Adrenal gland (tissue), 5 donors: ENCODE measurements at regions not wholly inside any gene's neighbourhood (a gene's known extent, or its start where the extent isn't known, plus 50 kb on each side); places are given as distances from the start of the nearest gene placed in this dataset.

ENCODE experiments used
- POLR2A ChIP-seq, 2 donors: fragments of 450-650 bp; IDR thresholded peaks; one replicate each; pipeline ENCODE4 v1.6.1; 2017; ENCODE audit warnings: antibody characterized with exemption in 2 of 2, mild to moderate bottlenecking in 2 of 2, moderate library complexity in 1 of 2
- TF ChIP-seq, protein P1 (sequence below), 6 experiments: fragments of 450-650 bp in 4 of 6; fragments of 200-600 bp in 2 of 6; sonication (generic) in 1 of 6; IDR thresholded peaks; 1 replicate in 5 of 6; 2 replicates in 1 of 6; pipeline versions ENCODE4 v1.5.1 to v1.8.0; 2016 to 2021; ENCODE audit warnings: antibody characterized with exemption in 6 of 6, mild to moderate bottlenecking in 2 of 6, moderate library complexity in 1 of 6
- donor health status: DM: no; HTN: no; CAD: no.

DNA sequence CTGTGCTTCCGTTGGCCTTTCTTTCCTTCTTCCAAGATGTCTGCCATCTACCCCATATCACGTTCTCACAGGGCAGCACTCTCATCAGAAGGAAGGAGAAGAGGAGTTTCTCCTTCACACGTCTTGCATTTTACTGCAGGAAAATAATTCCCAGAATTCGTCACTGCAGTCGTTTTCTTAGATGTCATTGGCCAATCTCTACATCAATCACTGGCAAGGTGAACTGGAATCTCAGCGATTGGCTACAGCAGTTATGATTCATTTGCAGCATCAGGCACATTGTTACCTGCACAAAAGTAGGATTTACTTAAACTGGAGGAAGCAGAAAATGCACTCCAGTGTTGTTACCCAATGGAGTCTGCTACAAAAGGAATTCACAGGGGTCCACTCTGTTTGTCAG is 277.2 kb upstream of the RBFOX1 start:
- TF ChIP-seq, protein P1, sequence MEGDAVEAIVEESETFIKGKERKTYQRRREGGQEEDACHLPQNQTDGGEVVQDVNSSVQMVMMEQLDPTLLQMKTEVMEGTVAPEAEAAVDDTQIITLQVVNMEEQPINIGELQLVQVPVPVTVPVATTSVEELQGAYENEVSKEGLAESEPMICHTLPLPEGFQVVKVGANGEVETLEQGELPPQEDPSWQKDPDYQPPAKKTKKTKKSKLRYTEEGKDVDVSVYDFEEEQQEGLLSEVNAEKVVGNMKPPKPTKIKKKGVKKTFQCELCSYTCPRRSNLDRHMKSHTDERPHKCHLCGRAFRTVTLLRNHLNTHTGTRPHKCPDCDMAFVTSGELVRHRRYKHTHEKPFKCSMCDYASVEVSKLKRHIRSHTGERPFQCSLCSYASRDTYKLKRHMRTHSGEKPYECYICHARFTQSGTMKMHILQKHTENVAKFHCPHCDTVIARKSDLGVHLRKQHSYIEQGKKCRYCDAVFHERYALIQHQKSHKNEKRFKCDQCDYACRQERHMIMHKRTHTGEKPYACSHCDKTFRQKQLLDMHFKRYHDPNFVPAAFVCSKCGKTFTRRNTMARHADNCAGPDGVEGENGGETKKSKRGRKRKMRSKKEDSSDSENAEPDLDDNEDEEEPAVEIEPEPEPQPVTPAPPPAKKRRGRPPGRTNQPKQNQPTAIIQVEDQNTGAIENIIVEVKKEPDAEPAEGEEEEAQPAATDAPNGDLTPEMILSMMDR (IDR thresholded peaks at IDR 0.05) = no peak
- no peak for TF ChIP-seq POLR2A (IDR thresholded peaks at IDR 0.05)
